ENCODE measurements at regions not wholly inside any gene's neighbourhood (a gene's known extent, or its start where the extent isn't known, plus 50 kb on each side); places are given as distances from the start of the nearest gene placed in this dataset.
"Not testable (repeated sequence)": the region's sequence is repeated elsewhere in the genome, so short reads cannot be mapped to it uniquely, and the experiment has no call there.

- TF ChIP-seq POLR2A, CTCF (IDR thresholded peaks at IDR 0.05): not testable (repeated sequence)
Observed at GRCh38 chr1:81244612-81245011, 556.1 kb upstream of the ADGRL2 start.

Data from right lobe of liver (tissue), 4 donors.